HT1080 (cell line): ENCODE measurements at regions not wholly inside any gene's neighbourhood (a gene's known extent, or its start where the extent isn't known, plus 50 kb on each side); places are given as distances from the start of the nearest gene placed in this dataset.
"Not testable (repeated sequence)": the region's sequence is repeated elsewhere in the genome, so short reads cannot be mapped to it uniquely, and the experiment has no call there.

Source experiments
- DNase-seq: peaks from one replicate; pipeline ENCODE4 v3.0.0-alpha.2; 2015; ENCODE audit warnings: low read depth

GRCh38 chr16:13336907-13337881 lies 435.8 kb downstream of the SHISA9 start:
- not testable (repeated sequence) for DNase-seq

- DNase-seq: no peak
Measured at GRCh38 chr16:13338044-13338443, 436.6 kb downstream of the SHISA9 start.

- no peak for DNase-seq
Measured at GRCh38 chr16:13342675-13343074, 441.3 kb downstream of the SHISA9 start.

GRCh38 chr16:13344001-13344400 lies 442.6 kb downstream of the SHISA9 start:
- peak; percentile 32 for DNase-seq

GRCh38 chr16:13348416-13348815 lies 447.0 kb downstream of the SHISA9 start:
- DNase-seq: no peak

- DNase-seq: no peak
Measured at GRCh38 chr16:13350000-13350399, 448.6 kb downstream of the SHISA9 start.

GRCh38 chr16:13351181-13351580 lies 449.8 kb downstream of the SHISA9 start:
- DNase-seq: no peak

GRCh38 chr16:13351601-13352217 lies 450.3 kb downstream of the SHISA9 start:
- no peak for DNase-seq

GRCh38 chr16:13352796-13353195 lies 451.4 kb downstream of the SHISA9 start:
- DNase-seq: not testable (repeated sequence)

- DNase-seq: not testable (repeated sequence)
Measured at GRCh38 chr16:13357842-13358241, 456.4 kb downstream of the SHISA9 start.

- no peak for DNase-seq
Measured at GRCh38 chr16:13359835-13360234, 458.4 kb downstream of the SHISA9 start.

GRCh38 chr16:13372421-13372820 lies 471.0 kb downstream of the SHISA9 start:
- no peak for DNase-seq

- no peak for DNase-seq
Measured at GRCh38 chr16:13376174-13376573, 474.8 kb downstream of the SHISA9 start.

GRCh38 chr16:13377143-13377542 lies 475.7 kb downstream of the SHISA9 start:
- no peak for DNase-seq

GRCh38 chr16:13378151-13378550 lies 476.8 kb downstream of the SHISA9 start:
- DNase-seq: peak; percentile 36

GRCh38 chr16:13379266-13379665 lies 477.9 kb downstream of the SHISA9 start:
- no peak for DNase-seq

- DNase-seq: not testable (repeated sequence)
Measured at GRCh38 chr16:13385156-13386040, 484.0 kb downstream of the SHISA9 start.

GRCh38 chr16:13390093-13390985 lies 488.9 kb downstream of the SHISA9 start:
- DNase-seq: no peak

GRCh38 chr16:13390986-13391305 lies 489.5 kb downstream of the SHISA9 start:
- no peak for DNase-seq

GRCh38 chr16:13391337-13391736 lies 489.9 kb downstream of the SHISA9 start:
- no peak for DNase-seq

- DNase-seq: no peak
Measured at GRCh38 chr16:13392341-13392740, 490.9 kb downstream of the SHISA9 start.
